GM19328 (cell line): ENCODE measurements at regions not wholly inside any gene's neighbourhood (a gene's known extent, or its start where the extent isn't known, plus 50 kb on each side); places are given as distances from the start of the nearest gene placed in this dataset.
"Not testable (repeated sequence)": the region's sequence is repeated elsewhere in the genome, so short reads cannot be mapped to it uniquely, and the experiment has no call there.

ENCODE experiments used
- ATAC-seq: cut with Tn5 transposase; IDR thresholded peaks from one replicate; pipeline ENCODE4 v1.9.1; 2021; ENCODE audit warnings: mild to moderate bottlenecking, moderate library complexity; ENCODE audit not compliant: unreplicated experiment

GRCh38 chr21:35451276-35451675 lies 402.2 kb upstream of the RUNX1 start:
- no peak for ATAC-seq

GRCh38 chr21:35450830-35451229 lies 401.7 kb upstream of the RUNX1 start:
- ATAC-seq = no peak

- ATAC-seq = no peak
Measured at GRCh38 chr21:35449846-35450245, 400.7 kb upstream of the RUNX1 start.

GRCh38 chr21:35448876-35449599 lies 399.9 kb upstream of the RUNX1 start:
- ATAC-seq = no peak

- no peak for ATAC-seq
Measured at GRCh38 chr21:35444391-35444790, 395.3 kb upstream of the RUNX1 start.

GRCh38 chr21:35441868-35442582 lies 392.9 kb upstream of the RUNX1 start:
- no peak for ATAC-seq

- ATAC-seq = no peak
Measured at GRCh38 chr21:35438643-35439404, 389.7 kb upstream of the RUNX1 start.

GRCh38 chr21:35437941-35438340 lies 388.8 kb upstream of the RUNX1 start:
- ATAC-seq = no peak

- ATAC-seq = no peak
Measured at GRCh38 chr21:35436899-35437298, 387.8 kb upstream of the RUNX1 start.

GRCh38 chr21:35432601-35433000 lies 383.5 kb upstream of the RUNX1 start:
- ATAC-seq = not testable (repeated sequence)

- no peak for ATAC-seq
Measured at GRCh38 chr21:35430260-35430659, 381.2 kb upstream of the RUNX1 start.

GRCh38 chr21:35428937-35429336 lies 379.8 kb upstream of the RUNX1 start:
- ATAC-seq = no peak

- ATAC-seq = no peak
Measured at GRCh38 chr21:35428489-35428888, 379.4 kb upstream of the RUNX1 start.

- no peak for ATAC-seq
Measured at GRCh38 chr21:35428001-35428320, 378.9 kb upstream of the RUNX1 start.

- no peak for ATAC-seq
Measured at GRCh38 chr21:35427320-35428000, 378.4 kb upstream of the RUNX1 start.

- ATAC-seq = no peak
Measured at GRCh38 chr21:35426897-35427296, 377.8 kb upstream of the RUNX1 start.

- ATAC-seq = no peak
Measured at GRCh38 chr21:35426469-35426868, 377.4 kb upstream of the RUNX1 start.

GRCh38 chr21:35424122-35424521 lies 375.0 kb upstream of the RUNX1 start:
- ATAC-seq = no peak

- ATAC-seq = no peak
Measured at GRCh38 chr21:35423709-35424108, 374.6 kb upstream of the RUNX1 start.

- ATAC-seq = no peak
Measured at GRCh38 chr21:35422011-35422410, 372.9 kb upstream of the RUNX1 start.

GRCh38 chr21:35421221-35421620 lies 372.1 kb upstream of the RUNX1 start:
- no peak for ATAC-seq
